GM19463 (cell line): ENCODE measurements at regions not wholly inside any gene's neighbourhood (a gene's known extent, or its start where the extent isn't known, plus 50 kb on each side); places are given as distances from the start of the nearest gene placed in this dataset.
"Not testable (repeated sequence)": the region's sequence is repeated elsewhere in the genome, so short reads cannot be mapped to it uniquely, and the experiment has no call there.

Experiments
- ATAC-seq: cut with Tn5 transposase; IDR thresholded peaks from one replicate; pipeline ENCODE4 v1.9.1; 2021; ENCODE audit warnings: mild to moderate bottlenecking, moderate library complexity; ENCODE audit not compliant: unreplicated experiment

DNA sequence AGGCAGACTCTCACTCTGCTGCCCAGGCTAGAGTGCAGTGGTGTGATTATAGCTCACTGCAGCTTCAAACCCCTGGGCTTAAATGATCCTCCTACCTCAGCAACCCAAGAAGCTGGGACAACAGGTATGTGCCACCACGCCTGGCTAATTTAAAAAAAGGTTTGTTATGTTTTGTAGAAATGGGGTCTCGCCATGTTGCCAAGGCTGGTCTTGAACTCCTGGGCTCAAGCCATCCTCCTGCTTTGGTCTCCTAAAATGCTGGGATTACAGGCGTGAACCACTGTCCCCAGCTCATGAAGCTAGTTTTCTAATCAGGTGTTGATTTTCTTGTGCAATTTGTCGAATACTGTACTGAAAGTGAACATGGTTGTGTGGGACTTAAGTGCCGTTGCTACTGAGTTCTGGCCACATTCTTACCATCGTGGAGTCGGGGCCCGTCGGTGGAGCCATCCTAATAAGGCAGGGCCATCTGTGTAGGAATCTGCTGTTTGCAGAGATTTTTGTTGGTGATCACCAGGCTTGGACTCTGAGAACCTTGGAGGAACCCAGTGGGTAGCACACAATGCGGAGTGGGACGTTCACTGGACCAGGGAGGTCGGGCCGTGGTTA is 193.2 kb downstream of the GOLGA6L6 start:
- ATAC-seq = no peak

DNA sequence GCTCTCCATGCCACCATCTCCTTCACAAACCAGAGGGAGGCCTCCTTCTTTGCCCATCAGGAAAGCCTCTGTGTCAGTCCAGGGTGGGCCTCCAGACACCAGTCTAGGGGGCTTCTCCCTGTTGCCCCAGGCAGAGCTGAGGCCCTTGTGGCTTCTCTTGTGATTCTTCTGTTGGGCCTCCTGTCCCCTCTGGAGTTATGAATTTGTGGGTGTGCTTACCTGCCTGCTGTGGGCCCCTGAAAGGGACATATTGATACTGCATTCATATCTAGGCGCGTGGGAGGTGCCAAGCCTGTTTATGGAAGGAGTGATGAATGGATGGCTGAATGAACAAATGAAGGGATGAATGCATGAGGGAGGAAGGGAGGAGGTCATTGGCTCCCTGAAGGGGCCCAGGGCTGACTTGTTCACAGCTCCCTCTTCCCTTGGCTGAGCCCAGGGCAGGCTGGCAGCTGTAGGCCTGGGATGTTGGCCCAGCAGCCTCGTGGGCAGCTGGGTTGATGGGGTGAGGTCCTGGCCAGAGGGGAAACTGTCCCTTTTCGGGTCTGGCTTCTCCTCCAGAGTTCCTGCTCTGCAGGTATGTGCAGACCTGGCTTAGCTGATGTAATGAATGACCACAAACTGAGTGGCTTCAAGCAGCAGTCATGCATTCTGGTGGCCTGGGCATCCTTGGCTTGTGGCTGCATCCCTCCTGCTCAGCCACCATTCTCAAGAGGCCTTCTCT is 195.4 kb downstream of the GOLGA6L6 start:
- no peak for ATAC-seq

DNA sequence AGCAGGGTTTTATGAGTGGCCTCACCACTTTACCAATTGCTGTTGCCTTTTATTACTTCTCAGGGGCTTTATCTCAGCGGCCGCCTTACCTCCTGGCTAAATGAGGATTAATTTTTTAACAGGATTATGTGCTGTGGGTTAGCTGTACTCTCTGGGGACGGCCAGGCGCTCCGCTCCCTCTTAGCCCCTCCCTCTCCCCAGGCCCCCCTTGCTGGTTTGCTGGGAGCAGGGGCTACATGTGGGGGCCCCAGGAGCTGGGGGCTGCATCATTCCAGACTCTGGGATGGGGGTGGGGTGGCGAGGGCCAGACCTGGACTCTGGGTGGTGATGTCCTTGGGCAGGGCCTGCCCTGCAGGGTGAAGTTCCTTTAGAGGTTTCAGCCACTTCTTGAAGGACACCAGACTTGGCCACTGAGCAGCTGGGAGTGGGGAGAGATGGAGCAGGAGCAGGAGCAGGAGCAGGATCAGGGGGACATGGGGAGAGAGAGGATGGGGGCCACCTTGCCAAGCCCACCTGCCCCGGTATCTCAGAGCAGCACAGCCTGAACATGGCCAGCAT is 196.1 kb downstream of the GOLGA6L6 start:
- no peak for ATAC-seq

DNA sequence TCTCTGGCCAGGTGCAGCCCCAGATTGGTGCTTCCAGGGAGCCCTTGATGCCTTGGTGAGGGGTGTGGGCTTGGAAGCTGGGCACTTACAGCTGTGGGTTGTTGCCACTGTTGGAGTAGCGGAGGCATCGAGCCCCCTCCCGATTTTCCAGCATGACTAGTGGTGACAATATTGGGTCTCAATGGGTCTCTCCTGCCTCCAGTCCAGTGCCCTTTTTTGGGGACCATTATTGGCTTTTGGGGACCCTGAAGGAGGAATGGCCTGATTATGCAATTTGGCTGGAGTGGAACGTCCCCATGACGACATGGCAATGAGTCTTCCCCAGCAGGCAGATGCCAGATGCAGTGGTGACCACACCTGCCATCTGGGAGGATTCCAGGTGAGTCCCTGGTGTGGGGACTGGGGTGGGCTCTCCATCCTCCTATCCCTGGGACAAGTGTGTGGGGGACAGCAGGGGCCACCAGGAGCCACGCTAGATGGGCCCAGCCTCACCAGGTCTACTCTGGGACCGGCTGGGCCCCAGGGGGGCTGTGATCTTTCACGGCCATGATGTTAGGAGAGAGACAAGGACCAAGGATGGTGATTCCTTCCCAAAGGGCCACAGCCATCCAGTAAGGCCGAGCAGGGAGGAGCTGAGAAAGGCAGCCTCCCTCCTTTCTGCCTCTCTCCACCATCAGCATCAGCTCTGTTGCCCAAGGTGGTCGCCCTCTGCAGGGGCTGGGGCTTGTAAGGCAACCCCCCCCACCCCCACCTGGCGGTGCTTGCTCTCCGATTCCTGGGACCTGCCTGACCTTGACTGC is 196.8 kb downstream of the GOLGA6L6 start:
- no peak for ATAC-seq

DNA sequence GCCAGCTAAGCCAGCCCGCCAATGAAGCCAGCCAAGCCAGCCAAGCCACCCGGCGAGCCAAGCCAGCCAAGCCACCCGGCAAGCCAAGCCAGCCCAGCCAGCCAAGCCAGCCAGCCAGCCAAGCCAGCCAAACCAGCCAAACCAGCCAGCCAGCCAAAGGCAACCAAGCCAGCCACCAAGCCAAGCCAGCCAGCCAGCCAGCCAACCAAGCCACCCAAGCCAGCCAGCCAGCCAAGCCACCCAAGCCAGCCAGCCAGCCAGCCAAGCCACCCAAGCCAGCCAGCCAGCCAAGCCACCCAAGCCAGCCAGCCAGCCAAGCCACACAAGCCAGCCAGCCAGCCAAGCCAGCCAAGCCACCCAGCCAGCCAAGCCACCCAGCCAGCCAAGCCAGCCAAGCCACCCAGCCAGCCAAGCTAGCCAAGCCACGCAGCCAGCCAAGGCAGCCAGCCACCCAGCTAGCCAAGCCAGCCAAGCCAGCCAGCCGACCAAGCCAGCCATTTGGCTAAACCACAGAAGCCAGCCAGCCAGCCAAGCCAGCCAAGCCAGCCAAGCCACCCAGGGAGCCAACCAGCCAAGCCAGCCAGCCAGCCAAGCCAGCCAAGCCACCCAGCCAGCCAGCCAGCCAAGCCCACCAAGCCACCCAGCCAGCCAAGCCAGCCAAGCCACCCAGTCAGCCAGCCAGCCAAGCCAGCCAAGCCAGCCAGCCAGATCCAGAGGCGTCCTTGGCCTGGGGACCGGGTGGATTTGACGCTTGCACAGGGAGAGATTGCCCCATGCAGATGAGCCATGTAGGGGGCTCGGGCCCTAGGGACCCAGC is 198.0 kb downstream of the GOLGA6L6 start:
- ATAC-seq = not testable (repeated sequence)

DNA sequence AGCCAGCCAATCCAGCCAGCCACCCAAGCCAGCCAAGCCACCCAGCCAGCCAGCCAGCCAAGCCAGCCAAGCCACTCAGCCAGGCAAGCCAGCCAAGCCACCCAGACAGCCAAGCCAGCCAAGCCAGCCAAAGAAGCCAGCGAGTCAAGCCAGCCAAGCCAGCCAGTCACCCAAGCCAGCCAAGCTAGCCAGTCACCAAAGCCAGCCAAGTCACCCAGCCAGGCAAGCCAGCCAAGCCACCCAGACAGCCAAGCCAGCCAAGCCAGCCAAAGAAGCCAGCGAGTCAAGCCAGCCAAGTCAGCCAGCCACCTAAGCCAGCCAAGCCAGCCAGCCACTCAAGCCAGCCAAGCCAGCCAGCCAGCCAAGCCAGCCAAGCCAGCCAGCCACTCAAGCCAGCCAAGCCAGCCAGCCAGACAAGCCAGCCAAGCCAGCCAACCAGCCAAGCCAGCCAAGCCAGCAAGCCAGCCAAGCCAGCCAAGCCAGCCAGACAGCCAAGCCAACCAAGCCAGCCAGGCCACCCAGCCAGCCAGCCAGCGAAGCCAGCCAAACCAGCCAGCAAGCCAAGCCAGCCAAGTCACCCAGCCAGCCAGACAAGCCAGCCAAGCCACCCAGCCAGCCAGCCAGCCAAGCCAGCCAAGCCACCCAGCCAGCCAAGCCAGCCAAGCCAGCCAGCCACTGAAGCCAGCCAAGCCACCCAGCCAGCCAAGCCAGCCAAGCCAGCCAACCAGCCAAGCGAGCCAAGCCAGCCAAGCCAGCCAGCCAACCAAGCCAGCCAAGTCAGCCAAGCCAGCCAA is 198.8 kb downstream of the GOLGA6L6 start:
- ATAC-seq = not testable (repeated sequence)

DNA sequence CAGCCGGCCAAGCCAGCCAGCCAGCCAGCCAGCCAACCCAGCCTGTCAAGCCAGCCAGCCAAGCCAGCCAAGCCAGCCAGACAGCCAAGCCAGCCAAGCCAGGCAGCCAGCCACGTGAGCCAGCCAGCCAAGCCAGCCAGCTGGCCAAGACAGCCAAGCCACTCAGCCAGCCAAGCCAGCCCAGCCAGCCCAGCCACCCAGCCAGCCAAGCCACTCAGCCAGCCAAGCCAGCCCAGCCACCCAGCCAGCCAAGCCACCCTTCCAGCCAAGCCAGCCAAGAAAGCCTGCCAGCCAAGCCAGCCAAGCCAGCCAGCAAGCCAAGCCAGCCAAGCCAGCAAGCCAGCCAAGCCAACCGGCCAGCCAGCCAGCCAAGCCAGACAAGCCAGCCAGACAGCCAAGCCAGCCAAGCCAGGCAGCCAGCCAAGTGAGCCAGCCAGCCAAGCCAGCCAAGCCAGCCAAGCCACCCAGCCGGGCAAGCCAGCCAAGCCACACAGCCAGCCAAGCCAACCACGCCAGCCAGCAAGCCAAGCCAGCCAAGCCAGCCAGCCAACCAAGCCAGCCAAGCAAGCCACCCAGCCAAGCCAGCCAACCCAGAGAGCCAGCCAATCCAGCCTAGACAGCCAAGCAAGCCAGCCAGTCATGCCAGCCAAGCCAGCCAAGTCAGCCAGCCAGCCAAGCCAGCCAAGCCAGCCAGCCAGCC is 199.5 kb downstream of the GOLGA6L6 start:
- ATAC-seq = no peak

DNA sequence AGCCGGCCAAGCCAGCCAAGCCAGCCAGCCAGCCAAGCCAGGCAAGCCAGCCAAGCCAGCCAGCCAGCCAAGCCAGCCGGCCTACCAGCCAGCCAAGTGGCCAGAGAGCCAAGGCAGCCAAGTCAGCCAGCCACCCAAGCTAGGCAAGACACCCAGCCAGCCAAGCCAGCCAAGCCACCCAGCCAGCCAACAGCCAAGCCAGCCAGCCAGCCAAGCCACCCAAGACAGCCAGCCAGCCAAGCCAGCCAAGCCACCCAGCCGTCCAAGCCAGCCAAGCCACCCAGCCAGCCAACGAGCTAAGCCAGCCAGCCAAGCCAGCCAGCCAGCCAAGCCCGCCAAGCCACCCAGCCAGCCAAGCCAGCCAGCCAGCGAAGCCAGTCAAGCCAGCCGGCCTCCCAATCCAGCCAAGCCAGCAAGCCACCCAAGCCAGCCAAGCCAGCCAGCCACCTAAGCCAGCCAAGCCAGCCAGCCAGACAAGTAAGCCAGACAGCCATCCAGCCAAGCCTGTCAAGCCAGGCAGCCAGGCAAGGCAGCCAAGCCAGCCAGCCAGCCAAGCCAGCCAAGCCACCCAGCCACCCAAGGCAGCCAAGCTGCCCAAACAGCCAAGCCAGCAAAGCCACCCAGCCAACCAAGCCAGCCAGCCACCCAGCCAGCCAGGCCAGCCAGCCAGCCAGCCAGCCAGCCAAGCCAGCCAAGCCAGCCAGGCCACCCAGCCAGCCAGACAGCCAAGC is 200.5 kb downstream of the GOLGA6L6 start:
- no peak for ATAC-seq

DNA sequence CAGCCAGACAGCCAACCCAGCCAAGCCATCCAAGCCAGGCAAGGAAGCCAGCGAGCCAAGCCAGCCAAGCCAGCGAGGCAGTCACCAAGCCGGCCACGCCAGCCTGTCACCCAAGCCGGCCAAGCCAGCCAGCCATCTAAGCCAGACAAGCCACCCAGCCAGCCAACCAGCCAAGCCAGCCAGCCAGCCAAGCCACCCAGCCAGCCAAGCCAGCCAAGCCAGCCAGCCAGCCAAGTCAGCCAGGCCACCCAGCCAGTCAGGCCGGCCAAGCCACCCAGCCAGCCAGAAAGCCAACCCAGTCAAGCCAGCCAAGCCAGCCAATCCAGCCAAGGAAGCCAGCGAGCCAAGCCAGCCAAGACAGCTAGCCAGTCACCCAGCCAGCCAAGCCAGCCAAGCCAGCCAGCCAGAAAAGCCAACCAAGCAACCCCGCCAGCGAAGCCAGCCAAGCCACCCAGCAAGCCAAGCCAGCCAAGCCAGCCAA is 201.2 kb downstream of the GOLGA6L6 start:
- no peak for ATAC-seq

DNA sequence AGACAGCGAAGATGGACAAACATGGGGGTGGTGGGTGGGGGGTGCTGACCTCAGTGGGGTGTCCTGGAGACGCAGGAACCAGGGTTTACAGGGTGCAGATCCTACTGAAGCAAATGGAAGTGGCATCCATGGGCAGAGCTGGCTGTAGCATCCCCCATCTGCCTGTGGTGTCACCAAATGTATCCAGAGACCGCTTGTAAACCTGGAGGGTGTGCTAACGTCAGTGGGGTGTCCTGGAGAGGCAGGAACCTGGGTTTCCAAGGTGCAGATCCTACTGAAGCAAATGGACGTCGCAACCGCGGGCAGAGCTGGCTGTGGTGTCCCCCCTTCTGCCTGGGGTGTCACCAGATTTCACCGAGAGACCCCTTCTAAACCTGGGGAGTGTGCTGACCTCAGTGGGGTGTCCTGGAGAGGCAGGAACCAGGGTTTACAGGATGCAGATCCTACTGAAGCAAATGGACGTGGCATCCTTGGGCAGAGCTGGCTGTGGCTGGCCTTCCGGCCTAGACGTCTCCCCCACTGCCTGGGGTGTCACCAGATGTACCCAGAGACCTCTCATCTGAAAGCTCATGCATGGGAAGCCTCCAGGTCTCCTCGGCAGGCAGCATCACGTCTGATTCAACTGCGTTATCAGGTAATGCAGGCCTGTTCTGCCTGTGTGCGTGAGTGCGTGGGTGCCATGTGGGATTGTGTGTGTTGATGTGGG is 202.4 kb downstream of the GOLGA6L6 start:
- not testable (repeated sequence) for ATAC-seq

DNA sequence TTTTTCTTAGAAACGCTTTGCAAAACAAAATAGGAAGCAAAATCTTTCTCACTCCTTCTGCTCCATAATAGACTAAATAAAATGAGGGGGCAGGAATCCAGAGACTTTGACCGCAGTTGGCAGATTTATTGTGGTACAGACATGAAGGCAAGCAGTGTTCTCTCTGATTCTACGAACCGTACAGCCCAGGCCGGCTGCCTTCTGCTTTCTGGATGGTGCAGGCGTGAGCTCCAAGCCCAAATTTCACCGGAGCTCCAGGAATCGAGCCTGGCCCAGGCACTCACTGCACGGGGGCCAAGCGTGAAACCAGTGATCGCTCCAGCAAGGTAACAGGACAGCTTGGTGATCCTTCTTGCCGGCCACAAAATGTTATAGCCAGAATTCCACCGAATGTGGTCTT is 202.9 kb downstream of the GOLGA6L6 start:
- not testable (repeated sequence) for ATAC-seq

DNA sequence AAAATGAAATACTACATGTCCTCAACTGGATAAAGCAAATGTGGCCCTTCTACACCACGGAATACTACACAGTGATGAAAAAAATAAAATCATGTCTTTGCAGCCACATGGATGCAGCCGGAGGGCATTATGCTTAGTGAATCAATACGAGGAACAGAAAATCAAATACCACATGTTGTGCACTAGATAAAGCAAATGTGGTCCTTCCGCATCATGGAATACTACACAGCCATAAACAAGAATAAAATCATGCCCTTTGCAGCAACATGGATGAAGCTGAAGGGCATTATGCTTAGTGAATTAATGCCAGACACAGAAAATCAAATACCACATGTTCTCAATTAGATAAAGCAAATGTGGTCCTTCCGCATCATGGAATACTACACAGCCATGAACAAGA is 204.4 kb downstream of the GOLGA6L6 start:
- not testable (repeated sequence) for ATAC-seq

DNA sequence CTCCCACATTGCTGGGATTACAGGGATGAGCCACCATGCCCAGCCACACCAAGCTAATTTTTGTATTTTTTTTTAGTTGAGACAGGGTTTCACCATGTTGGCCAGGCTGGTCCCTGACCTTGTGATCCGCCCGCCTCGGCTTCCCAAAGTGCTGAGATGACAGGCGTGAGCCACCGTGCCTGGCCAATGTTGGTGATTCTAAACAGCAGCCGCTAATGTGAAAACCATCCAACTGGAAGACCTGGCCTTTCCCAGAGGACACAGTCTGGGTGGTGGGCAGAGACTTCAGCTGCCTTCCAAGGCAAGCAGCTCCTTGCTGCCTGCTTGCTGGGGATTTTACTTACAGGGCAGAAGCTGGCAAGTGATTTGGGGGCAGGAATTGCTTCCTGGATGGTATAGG is 207.1 kb downstream of the GOLGA6L6 start:
- ATAC-seq = not testable (repeated sequence)

DNA sequence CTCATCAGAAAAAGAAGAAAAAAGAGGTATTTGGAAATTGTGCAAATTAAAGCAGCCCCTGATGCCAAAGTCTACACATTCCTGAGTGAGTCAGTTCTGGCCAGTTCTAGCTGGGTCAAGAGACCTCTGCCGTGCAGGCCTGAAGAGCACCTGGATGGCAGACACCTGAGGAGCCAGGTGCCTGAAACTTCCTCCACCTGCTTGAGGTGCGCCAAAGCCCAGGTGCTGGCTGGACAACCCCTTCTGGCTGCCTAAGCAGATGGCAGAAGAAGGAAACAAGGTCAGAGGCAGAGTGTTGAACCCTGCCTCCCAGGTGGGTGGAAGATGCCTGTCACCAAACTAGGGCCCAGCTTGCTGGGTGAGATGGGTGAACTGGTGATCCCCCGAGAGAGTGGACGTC is 215.8 kb downstream of the GOLGA6L6 start:
- ATAC-seq = not testable (repeated sequence)

DNA sequence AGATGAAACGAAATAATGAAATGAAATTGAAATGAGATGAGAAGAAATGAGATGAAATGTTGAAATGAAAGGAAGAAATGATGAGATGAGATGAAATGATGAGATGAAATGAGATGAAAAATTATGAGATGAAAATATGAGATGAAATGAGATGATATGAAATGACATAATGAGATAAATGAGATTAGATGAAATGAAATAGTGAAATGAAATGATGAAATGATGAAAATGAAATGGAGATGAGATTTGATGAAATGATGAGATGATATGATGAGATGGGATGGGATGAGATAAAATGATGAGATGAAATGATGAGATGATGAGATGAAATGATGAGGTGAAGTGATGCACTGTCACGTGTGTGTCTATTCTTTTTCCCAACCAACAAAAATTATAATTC is 224.5 kb downstream of the GOLGA6L6 start:
- ATAC-seq = not testable (repeated sequence)

DNA sequence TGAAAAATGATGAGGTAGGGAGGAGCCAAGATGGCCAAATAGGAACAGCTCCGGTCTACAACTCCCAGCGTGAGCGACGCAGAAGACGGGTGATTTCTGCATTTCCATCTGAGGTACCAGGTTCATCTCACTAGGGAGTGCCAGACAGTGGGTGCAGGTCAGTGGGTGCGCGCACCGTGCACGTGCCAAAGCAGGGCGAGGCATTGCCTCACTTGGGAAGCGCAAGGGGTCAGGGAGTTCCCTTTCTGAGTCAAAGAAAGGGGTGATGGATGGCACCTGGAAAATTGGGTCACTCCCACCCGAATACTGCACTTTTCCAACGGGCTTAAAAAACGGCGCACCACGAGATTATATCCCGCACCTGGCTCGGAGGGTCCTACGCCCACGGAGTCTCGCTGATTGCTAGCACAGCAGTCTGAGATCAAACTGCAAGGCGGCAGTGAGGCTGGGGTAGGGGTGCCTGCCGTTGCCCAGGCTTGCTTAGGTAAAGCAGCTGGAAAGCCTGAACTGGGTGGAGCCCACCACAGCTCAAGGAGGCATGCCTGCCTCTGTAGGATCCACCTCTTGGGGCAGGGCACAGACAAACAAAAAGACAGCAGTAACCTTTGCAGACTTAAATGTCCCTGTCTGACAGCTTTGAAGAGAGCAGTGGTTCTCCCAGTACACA is 230.5 kb downstream of the GOLGA6L6 start:
- ATAC-seq = not testable (repeated sequence)

DNA sequence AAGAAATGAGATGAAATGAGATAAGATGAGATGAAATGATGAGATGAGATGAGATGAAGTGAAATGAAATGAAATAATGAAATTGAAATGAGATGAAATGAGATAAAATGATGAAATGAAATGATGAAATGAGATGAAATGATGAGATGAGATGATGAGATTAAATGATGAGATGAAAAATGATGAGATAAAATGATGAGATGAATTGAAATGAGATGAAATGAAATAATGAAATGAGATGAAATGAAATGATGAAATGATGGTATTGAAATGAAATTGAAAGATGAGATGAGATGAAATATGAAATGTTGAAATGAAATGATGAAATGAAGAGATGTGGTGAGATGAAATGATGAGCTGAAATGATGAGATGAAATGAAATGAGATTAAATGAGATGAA is 231.0 kb downstream of the GOLGA6L6 start:
- no peak for ATAC-seq
